ENCODE measurements at regions not wholly inside any gene's neighbourhood (a gene's known extent, or its start where the extent isn't known, plus 50 kb on each side); places are given as distances from the start of the nearest gene placed in this dataset.

DNA sequence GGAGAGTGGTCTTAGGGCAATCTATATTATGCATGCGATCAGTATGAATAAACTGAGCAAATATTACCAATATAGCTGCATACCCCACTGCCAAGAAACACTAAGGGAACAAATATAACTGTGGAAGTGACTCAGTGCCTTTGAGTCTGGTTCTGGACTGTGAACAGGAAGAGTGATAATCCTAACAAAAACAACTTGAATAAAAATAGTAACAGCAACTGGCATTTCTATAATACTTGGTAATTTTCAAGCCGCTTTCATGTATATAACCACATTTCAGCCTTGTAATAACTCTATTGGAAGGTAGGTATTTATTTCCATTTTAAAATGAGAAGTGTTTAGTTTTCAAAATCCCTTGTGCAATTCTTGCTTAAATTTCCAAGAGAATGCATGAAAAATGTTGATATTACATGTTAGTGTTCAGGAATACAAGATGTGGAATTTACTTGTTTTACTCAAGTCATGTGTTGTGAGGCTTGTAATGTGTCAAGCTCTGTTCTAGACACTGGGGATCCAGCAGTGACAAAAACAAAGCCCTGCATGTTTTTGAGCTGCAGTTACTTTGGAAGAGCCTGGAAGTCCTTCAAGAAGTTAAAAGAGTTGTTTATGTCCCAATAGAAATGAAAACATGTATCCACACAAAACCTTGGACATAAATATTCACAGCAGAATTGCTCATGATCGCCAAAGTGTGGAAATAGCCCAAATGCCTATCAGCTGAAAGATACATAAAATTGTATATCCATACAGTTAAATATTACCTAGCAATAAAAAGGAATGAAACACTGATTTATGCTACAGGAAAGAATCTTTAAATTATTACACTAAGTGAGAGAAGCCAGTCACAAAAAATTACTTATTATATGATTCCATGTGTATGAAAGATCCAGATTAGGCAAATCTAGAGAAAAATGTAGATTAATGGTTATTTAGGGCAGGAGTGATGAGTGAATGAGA lies 338.1 kb upstream of the TMEM132C start:
- CTCF ChIA-PET = interaction anchor here (0.6 kb wide), 1 partner anchor 217 kb away, joined by 3 read pairs; no protein-coding TSS in a partner anchor
- Histone ChIP-seq H3K4me1 (ENCODE audit: control extremely low read depth in 1 of 4, control insufficient read depth in 4 of 4, insufficient read depth in 4 of 4, low read length in 3 of 4) (peaks cover 0 to 22% (median 6%) of the 10 kb centered on the region in 4 experiments), H3K27ac (ENCODE audit: insufficient read depth in 1 of 2, low read depth in 1 of 2, low read length in 2 of 2, poor library complexity in 1 of 2, severe bottlenecking in 2 of 2) (peak overlapping the region in 1 of 2 experiments; percentile 43), H3K36me3 (ENCODE audit: control insufficient read depth in 4 of 4, insufficient read depth in 4 of 4, low read length in 3 of 4) (no peaks in the 10 kb centered on the region), H3K4me3 (ENCODE audit: control insufficient read depth in 1 of 7, extremely low read depth in 1 of 7, insufficient read depth in 4 of 7, low read depth in 2 of 7, low read length in 6 of 7) (peak overlapping the region in 1 of 7 experiments; percentile 45), H3K9me3 (ENCODE audit: control extremely low read depth in 1 of 5, control insufficient read depth in 4 of 5, insufficient read depth in 2 of 5, low read depth in 1 of 5, low read length in 4 of 5) (peaks cover 0 to 3% (median 0%) of the 10 kb centered on the region in 5 experiments), H3K27me3 (replicated peaks in 2 of 5; ENCODE audit: control insufficient read depth in 4 of 5, insufficient read depth in 5 of 5, low read length in 4 of 5) (peaks cover 0 to 2% (median 0%) of the 10 kb centered on the region in 5 experiments)
- peak in 2 of 3 donors; percentile 19 to 40 for DNase-seq
- POLR2A ChIA-PET = no interaction called here
- WGBS (ENCODE audit: insufficient coverage) = no CpG with 5 or more reads among the region's 3 CpGs

- peaks cover 0 to 2% (median 0%) of the 10 kb centered on the region in 5 experiments for H3K27me3 ChIP-seq (replicated peaks in 2 of 5; ENCODE audit: control insufficient read depth in 4 of 5, insufficient read depth in 5 of 5, low read length in 4 of 5)
- H3K9me3 ChIP-seq (ENCODE audit: control extremely low read depth in 1 of 5, control insufficient read depth in 4 of 5, insufficient read depth in 2 of 5, low read depth in 1 of 5, low read length in 4 of 5) = peaks cover 0 to 3% (median 0%) of the 10 kb centered on the region in 5 experiments
- POLR2A ChIA-PET = no interaction called here
- H3K27ac ChIP-seq (ENCODE audit: insufficient read depth in 1 of 2, low read depth in 1 of 2, low read length in 2 of 2, poor library complexity in 1 of 2, severe bottlenecking in 2 of 2) = no peak overlapping the region
- no peak for DNase-seq
- H3K4me1 ChIP-seq (ENCODE audit: control extremely low read depth in 1 of 4, control insufficient read depth in 4 of 4, insufficient read depth in 4 of 4, low read length in 3 of 4) = peaks cover 0 to 22% (median 6%) of the 10 kb centered on the region in 4 experiments
- CTCF ChIA-PET = no interaction called here
- H3K4me3 ChIP-seq (ENCODE audit: control insufficient read depth in 1 of 7, extremely low read depth in 1 of 7, insufficient read depth in 4 of 7, low read depth in 2 of 7, low read length in 6 of 7) = no peak overlapping the region
- WGBS (ENCODE audit: insufficient coverage) = 75% methylated on average over 4 of the region's 5 CpGs
- H3K36me3 ChIP-seq (ENCODE audit: control insufficient read depth in 4 of 4, insufficient read depth in 4 of 4, low read length in 3 of 4) = no peaks in the 10 kb centered on the region
These were observed 336.8 kb upstream of the TMEM132C start for GRCh38 chr12:127930122-127930521.

- no peak for DNase-seq
- H3K27ac ChIP-seq (ENCODE audit: insufficient read depth in 1 of 2, low read depth in 1 of 2, low read length in 2 of 2, poor library complexity in 1 of 2, severe bottlenecking in 2 of 2) = no peak overlapping the region
- no peak overlapping the region for H3K4me3 ChIP-seq (ENCODE audit: control insufficient read depth in 1 of 7, extremely low read depth in 1 of 7, insufficient read depth in 4 of 7, low read depth in 2 of 7, low read length in 6 of 7)
- peaks cover 0 to 3% (median 0%) of the 10 kb centered on the region in 4 experiments for H3K4me1 ChIP-seq (ENCODE audit: control extremely low read depth in 1 of 4, control insufficient read depth in 4 of 4, insufficient read depth in 4 of 4, low read length in 3 of 4)
- H3K27me3 ChIP-seq (replicated peaks in 2 of 5; ENCODE audit: control insufficient read depth in 4 of 5, insufficient read depth in 5 of 5, low read length in 4 of 5) = peaks cover 0 to 3% (median 0%) of the 10 kb centered on the region in 5 experiments
- ChIA-PET CTCF (no interaction called here), POLR2A (no interaction called here)
- no peaks in the 10 kb centered on the region for H3K36me3 ChIP-seq (ENCODE audit: control insufficient read depth in 4 of 4, insufficient read depth in 4 of 4, low read length in 3 of 4)
- WGBS (ENCODE audit: insufficient coverage) = no CpG with 5 or more reads among the region's 1 CpG
- H3K9me3 ChIP-seq (ENCODE audit: control extremely low read depth in 1 of 5, control insufficient read depth in 4 of 5, insufficient read depth in 2 of 5, low read depth in 1 of 5, low read length in 4 of 5) = peaks cover 0 to 3% (median 0%) of the 10 kb centered on the region in 5 experiments
These were observed 332.6 kb upstream of the TMEM132C start for GRCh38 chr12:127934409-127934808.

DNA sequence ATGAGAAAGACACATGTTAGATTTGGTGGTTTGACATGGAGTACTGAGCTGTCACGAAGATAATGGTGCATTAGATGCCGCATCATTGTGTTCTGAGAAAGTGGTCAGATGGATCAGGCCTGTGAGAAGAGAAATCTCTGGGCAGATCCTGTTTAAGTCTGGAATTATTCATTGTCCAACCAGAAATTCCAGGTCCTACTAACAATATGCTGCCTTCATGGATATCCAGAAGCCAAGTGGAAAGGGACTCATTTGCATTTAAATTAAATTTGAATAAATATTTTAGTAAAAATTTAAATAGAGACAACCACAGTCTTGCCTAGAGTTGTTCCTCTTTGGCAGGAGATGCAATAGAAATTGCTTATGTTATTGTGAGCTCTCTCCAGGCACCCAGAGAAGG lies 330.5 kb upstream of the TMEM132C start:
- CTCF ChIA-PET = interaction anchor here (1.5 kb wide), 1 partner anchor 10 kb away, joined by 3 read pairs; no protein-coding TSS in a partner anchor
- no peak for DNase-seq
- POLR2A ChIA-PET = no interaction called here
- WGBS (ENCODE audit: insufficient coverage) = 75% methylated on average over 2 of the region's 2 CpGs
- H3K36me3 ChIP-seq (ENCODE audit: control insufficient read depth in 4 of 4, insufficient read depth in 4 of 4, low read length in 3 of 4) = no peaks in the 10 kb centered on the region
- H3K27ac ChIP-seq (ENCODE audit: insufficient read depth in 1 of 2, low read depth in 1 of 2, low read length in 2 of 2, poor library complexity in 1 of 2, severe bottlenecking in 2 of 2) = no peak overlapping the region
- H3K9me3 ChIP-seq (ENCODE audit: control extremely low read depth in 1 of 5, control insufficient read depth in 4 of 5, insufficient read depth in 2 of 5, low read depth in 1 of 5, low read length in 4 of 5) = peaks cover 0 to 2% (median 0%) of the 10 kb centered on the region in 5 experiments
- no peak overlapping the region for H3K4me3 ChIP-seq (ENCODE audit: control insufficient read depth in 1 of 7, extremely low read depth in 1 of 7, insufficient read depth in 4 of 7, low read depth in 2 of 7, low read length in 6 of 7)
- peaks cover 0 to 3% (median 0%) of the 10 kb centered on the region in 5 experiments for H3K27me3 ChIP-seq (replicated peaks in 2 of 5; ENCODE audit: control insufficient read depth in 4 of 5, insufficient read depth in 5 of 5, low read length in 4 of 5)
- no peaks in the 10 kb centered on the region for H3K4me1 ChIP-seq (ENCODE audit: control extremely low read depth in 1 of 4, control insufficient read depth in 4 of 4, insufficient read depth in 4 of 4, low read length in 3 of 4)

GRCh38 chr12:127941332-127941731 lies 325.6 kb upstream of the TMEM132C start:
- H3K4me1 ChIP-seq (ENCODE audit: control extremely low read depth in 1 of 4, control insufficient read depth in 4 of 4, insufficient read depth in 4 of 4, low read length in 3 of 4) = no peaks in the 10 kb centered on the region
- H3K36me3 ChIP-seq (ENCODE audit: control insufficient read depth in 4 of 4, insufficient read depth in 4 of 4, low read length in 3 of 4) = no peaks in the 10 kb centered on the region
- WGBS (ENCODE audit: insufficient coverage) = no CpG with 5 or more reads among the region's 3 CpGs
- H3K27ac ChIP-seq (ENCODE audit: insufficient read depth in 1 of 2, low read depth in 1 of 2, low read length in 2 of 2, poor library complexity in 1 of 2, severe bottlenecking in 2 of 2) = no peak overlapping the region
- POLR2A ChIA-PET = no interaction called here
- H3K4me3 ChIP-seq (ENCODE audit: control insufficient read depth in 1 of 7, extremely low read depth in 1 of 7, insufficient read depth in 4 of 7, low read depth in 2 of 7, low read length in 6 of 7) = no peak overlapping the region
- H3K9me3 ChIP-seq (ENCODE audit: control extremely low read depth in 1 of 5, control insufficient read depth in 4 of 5, insufficient read depth in 2 of 5, low read depth in 1 of 5, low read length in 4 of 5) = peaks cover 0 to 4% (median 0%) of the 10 kb centered on the region in 5 experiments
- H3K27me3 ChIP-seq (replicated peaks in 2 of 5; ENCODE audit: control insufficient read depth in 4 of 5, insufficient read depth in 5 of 5, low read length in 4 of 5) = peaks cover 0 to 3% (median 0%) of the 10 kb centered on the region in 5 experiments
- DNase-seq = no peak
- CTCF ChIA-PET = no interaction called here

- H3K9me3 ChIP-seq (ENCODE audit: control extremely low read depth in 1 of 5, control insufficient read depth in 4 of 5, insufficient read depth in 2 of 5, low read depth in 1 of 5, low read length in 4 of 5) = peaks cover 0 to 3% (median 0%) of the 10 kb centered on the region in 5 experiments
- no peaks in the 10 kb centered on the region for H3K27me3 ChIP-seq (replicated peaks in 2 of 5; ENCODE audit: control insufficient read depth in 4 of 5, insufficient read depth in 5 of 5, low read length in 4 of 5)
- H3K27ac ChIP-seq (ENCODE audit: insufficient read depth in 1 of 2, low read depth in 1 of 2, low read length in 2 of 2, poor library complexity in 1 of 2, severe bottlenecking in 2 of 2) = no peak overlapping the region
- H3K4me3 ChIP-seq (ENCODE audit: control insufficient read depth in 1 of 7, extremely low read depth in 1 of 7, insufficient read depth in 4 of 7, low read depth in 2 of 7, low read length in 6 of 7) = no peak overlapping the region
- ChIA-PET POLR2A (no interaction called here), CTCF (interaction anchor here (1.1 kb wide), 1 partner anchor 16 kb away, joined by 4 read pairs; no protein-coding TSS in a partner anchor)
- 100% methylated on average over 1 of the region's 3 CpGs for WGBS (ENCODE audit: insufficient coverage)
- DNase-seq = no peak
- no peaks in the 10 kb centered on the region for H3K36me3 ChIP-seq (ENCODE audit: control insufficient read depth in 4 of 4, insufficient read depth in 4 of 4, low read length in 3 of 4)
- H3K4me1 ChIP-seq (ENCODE audit: control extremely low read depth in 1 of 4, control insufficient read depth in 4 of 4, insufficient read depth in 4 of 4, low read length in 3 of 4) = no peaks in the 10 kb centered on the region
These were observed 324.0 kb upstream of the TMEM132C start for GRCh38 chr12:127942981-127943380.

Data from common myeloid progenitor, CD34-positive (primary cell).